Stimulated activated CD4-positive, alpha-beta T cell treated with anti-CD3 and anti-CD28 coated beads, Interleukin-2, amount 100 ng/mL, for 24 hours (primary cell): ENCODE measurements at regions not wholly inside any gene's neighbourhood (a gene's known extent, or its start where the extent isn't known, plus 50 kb on each side); places are given as distances from the start of the nearest gene placed in this dataset.
"Not testable (repeated sequence)": the region's sequence is repeated elsewhere in the genome, so short reads cannot be mapped to it uniquely, and the experiment has no call there.

Experiments used
- DNase-seq, 2 donors: peaks; one replicate each; pipeline ENCODE4 v3.0.0-alpha.2; 2020

DNA sequence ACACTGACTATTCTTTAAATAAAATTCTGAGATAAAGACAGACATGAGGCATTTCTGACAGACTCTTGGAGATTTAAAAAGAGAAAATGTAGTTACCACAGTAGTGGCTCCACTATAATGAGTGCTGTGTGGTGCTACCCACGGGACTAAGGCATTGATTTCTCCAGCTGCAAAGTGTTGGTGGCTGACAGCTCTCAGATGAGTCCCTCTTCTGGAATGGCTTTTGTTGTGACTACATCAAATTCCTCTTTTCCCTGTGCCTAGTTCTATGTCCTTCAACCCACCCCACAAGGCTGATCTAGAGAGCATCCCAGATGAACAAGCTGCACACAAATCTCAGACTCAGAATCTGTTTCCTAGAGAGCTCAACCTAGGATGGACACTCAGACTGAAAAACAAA, 884.8 kb upstream of the ZEB2 start:
- no peak for DNase-seq

DNA sequence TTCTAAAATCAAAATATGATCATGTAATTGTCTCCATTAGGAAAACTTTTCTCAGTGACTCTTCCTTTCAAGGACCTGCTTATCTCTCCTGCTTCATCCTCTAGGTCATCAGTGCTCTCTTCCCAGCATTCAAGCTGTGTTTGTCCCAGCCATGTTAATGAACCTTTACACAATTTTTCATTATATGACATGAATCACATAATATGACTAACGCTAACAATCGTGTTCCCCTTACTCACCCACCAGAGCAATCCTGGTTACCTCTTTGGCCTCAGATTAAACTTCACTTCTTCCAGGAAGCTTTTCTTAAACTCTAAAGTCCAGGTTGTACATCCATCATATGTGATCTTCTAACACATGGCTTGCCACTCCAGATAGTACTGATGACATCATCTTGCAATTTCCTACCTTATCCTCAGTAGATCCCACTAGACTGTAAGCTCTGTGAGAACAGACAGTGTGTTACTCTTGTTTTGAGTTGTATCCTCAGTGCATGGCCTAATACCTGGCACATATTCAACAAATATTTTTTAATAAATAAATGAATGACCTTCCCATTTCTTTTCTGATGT, 882.9 kb upstream of the ZEB2 start:
- DNase-seq: no peak

DNA sequence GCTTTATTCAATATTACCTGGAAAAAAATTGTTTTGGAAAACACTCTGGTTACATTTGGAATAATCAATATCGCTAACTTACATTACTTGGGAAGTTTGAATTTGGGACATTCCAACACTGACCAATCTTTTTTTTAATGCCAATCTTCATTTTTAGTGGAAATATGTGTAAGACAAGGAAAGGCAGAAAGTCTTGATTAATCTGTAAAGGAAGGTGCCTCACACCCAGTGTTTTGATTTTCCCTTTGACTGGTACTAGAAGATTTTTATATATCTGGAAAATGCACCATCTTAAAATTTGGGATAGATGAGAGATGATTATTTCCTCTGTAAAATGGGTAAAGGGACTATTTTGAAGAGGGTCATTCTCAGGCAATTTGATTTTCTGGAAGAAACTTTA, 879.2 kb upstream of the ZEB2 start:
- DNase-seq: no peak

DNA sequence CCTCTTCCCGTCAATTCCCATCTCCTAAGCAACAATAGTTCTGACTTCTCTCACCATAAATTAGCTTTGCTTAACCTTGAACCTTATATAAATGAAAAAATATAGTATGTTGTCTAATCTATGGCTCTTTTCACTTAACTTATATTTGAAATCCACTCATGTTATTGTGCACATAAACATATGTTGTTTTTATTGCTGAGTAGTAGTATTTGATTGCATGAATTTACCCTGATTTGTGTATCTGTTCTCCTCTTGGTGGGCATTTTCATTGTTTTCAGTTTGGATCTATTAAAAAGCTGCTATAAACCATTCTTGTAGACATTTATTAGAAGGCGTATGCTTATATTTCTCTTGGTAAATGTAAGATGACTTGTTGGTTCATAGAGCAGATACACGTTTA, 874.3 kb upstream of the ZEB2 start:
- DNase-seq: no peak

DNA sequence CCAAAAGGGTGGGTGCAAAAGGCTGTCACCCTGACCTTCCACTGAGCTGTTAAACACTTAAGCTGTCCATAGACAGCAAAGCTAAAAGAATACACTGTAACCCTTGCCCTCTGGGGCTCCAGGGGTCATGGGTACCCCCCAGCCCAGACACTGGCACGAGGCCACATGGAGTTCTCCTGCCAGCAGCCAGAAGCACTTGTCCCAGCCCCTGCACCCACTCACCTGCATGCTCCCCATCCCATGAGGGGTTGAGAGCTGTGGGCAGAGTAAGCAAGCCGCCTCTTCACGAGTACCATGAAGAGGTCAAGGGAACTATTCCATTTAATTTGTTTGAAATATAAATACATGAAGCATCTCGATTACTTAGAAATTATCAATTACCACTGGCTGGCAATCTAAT, 867.1 kb upstream of the ZEB2 start:
- DNase-seq: no peak

DNA sequence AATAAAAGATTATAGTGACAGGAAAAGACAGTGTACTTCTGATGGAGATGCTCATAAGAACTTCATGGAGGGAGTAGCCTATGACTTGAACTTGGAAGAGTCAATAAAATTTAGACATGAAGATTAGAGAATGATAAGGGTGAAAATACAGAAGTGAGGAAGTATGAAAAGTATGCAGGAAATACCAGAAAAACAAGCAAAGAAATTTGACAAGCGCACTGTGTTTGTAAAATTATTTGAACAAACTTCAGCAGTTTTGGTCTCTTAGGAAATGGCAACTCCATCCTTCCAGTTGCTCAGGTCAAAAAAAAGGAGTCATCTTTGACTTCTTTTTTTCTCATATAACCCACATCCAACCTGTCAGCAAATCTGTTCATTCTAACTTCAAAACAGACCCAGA, 864.0 kb upstream of the ZEB2 start:
- no peak for DNase-seq

DNA sequence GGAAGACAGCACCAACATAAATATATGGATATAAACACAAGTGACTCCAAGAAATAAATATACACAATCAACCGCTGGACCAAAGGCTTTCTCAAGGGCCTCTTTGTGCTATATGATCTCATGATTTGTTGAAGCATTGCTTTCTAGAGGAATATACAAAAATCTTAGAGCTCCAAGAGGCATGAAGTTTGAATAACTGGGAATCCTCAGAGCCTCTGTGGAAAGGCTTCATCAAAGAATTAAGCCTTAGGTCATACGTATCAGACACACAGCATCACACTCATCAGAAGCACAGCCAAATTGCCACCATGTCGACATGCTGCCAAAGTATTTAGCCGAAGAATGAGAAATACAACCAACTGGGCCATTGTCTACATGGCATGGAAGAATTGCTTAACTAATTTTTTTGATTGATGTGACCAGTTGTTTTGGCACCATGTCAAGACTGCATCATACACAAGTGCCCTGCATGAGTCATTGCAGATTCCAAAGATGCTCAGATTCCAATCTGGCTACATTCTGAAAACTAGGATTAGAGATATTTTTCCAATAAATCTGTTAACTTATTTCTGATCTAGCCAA, 860.6 kb upstream of the ZEB2 start:
- no peak for DNase-seq

DNA sequence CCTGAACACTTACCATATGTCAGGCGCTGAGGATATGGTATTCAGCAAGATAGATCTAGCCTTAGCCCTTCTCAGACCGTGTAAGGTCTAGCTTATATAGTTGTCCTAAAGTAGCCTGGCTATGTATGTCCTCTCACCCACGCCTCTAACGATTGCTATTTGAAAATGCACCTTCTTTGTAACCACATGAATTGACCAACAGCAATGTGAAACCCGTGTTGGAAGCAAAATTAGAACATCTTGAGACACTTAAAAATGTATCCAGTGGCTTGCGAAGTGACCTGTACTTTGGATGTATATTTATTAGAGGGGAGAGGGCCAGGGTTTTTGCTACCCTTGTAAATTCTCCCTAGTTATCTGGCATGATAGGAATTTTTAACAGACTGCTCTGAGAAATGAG, 860.0 kb upstream of the ZEB2 start:
- DNase-seq: no peak

DNA sequence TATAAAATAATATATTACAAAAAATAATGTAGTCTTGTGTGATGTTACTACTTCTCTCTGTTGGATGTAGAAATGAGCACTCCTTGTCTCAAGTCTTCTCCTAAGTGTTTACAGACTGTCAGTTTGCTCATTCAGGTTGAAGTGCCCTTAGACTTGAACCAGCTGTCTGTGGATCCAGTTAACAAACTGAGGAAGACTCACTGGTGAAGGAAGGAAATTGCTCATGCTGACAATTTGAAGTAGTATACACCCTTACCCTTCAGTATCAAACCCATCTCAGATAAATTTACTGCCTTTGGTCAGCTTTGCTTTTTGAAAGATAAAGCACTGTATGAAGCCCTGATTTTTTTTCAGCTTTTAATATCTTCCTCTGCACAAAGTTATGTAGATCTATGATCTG, 854.2 kb upstream of the ZEB2 start:
- DNase-seq: no peak

DNA sequence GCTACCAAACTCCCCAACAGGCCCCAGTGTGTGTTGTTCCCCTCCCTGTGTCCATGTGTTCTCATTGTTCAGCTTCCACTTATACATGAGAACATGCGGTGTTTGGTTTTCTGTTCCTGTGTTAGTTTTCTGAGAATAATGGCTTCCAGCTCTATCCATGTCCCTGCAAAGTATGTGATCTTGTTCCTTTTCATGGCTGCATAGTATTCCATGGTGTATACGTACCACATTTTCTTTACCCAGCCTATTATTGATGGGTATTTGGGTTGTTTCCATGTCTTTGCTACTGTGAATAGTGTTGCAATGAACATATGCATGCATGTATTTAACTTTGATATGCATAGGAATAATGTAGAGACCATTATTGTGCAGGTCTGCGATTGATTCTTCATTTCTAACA, 847.4 kb upstream of the ZEB2 start:
- not testable (repeated sequence) for DNase-seq

DNA sequence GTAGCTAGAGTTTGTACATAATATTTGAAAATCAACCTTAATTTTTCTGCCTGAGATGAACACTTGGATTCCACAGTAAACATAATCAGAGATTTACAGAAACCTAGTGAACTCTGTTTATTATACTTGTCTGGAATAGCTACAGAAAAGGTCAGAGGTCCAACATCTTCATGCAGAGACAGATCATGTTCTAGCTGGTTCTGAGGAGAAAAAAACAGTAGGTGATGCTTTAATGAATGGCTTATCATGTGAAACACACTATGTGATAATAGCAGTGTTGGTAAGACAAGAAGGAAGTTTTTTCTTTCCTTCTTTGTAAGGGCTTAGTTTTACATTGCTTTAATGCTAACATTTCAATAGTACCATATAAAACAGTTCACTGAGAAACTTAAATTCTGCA, 846.4 kb upstream of the ZEB2 start:
- no peak for DNase-seq

DNA sequence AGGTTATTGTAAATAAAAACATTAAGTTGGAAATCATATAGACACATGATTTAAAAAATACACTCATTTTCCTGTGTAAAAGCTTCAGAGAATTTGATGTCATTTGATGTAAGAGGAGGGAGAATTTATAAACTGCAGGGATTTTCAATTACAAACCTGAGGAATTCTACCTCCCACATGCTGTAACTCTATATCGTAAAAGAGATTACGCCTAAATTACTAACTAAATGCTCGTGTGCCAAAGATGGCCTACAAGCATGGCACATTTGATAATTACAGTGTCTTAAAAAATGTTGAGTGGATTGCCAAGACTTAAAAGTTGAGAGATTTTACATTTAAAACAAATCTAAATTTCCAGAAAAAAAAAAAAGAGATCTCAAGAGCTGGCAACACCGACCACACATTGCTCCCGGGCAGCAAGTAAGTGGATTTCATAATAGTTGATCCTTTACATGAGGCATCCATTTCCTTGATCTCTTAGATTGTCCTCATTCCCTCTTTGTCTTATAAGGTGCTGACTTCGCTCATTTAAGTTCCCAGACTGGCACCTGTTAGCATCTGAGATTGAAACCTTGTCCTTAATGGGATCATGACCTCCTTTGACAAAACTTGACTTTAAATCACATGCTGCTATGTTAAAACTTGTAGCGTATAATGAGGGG, 840.3 kb upstream of the ZEB2 start:
- no peak for DNase-seq

DNA sequence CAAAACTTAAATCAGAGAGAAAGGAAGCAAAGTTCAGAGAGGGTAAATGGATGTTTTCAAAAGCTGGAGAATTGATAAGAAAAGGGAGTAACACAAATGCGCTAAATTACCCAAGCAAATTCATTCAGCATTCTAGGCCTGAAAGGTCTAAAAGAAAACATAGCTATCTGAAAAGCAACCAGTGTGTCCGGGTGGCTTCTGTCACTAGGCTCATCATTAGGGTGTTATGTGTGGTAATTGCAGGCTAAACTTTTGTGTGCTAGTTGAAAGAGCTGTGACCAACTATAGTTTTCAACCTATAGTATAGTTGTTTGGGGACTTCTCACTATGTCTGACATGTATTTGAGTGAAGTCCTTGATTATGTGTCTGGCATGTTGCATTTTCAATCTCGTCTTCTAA, 839.6 kb upstream of the ZEB2 start:
- no peak for DNase-seq

DNA sequence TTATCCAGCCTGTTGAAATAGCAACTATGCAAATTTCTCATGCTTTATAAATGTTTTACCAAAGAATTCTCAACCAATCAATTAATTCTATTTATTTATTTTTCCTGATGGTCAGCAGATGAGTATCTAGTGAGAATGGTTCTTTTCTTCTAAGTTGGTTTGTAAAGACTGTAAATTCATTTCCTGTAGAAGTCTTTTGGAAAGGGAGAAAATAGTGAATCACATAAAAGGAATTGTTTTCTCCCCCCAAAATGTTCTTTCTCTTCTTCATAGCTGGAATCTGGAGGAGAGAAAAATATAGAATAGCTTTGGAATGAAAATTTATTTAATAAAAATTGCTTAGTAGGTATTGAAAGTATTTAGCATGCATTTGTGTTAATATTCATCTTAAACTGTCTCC, 836.1 kb upstream of the ZEB2 start:
- DNase-seq: no peak

DNA sequence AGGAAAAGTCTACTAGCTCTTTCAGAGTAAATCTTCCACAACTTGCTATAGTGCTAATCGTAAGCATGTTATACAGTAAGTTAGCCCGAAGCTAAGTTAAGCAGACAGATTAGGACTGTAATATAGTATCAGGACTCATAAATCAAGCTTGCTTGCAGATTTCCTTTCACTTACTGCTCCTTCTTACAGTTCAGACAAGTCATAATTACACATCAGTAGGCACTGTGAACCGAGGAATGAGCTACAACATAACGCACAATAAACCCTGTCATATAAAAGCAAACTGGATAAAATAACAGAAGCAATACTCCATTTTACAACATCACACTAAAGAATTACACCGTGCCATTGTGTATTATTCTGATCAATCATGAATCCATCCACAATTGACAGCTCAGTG, 832.6 kb upstream of the ZEB2 start:
- DNase-seq: no peak

DNA sequence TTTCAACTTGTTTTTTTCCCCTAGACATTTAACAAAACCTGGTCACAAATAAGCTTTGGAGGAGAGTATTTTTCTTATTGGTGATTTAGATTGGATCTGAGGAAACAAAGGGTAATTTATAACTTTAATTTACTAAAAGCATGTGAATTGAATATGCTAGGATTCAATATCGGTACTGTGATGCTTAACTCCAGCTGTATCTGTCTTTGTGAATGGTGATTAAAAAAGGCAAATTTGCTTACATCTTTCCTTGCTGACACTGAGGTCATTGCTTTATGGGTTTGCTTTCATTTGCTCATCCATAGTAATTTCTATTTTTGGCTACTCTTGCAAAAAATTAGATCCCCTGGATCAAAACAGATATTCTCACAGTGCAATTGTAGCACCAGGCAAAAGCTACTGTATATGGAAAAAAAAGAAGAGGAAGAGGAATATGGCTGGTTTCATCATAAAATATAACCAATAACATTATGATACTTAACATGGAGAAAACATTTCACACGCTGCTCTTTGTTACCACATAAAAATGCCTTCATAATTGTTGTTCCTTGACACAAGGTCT, 832.0 kb upstream of the ZEB2 start:
- DNase-seq: no peak

DNA sequence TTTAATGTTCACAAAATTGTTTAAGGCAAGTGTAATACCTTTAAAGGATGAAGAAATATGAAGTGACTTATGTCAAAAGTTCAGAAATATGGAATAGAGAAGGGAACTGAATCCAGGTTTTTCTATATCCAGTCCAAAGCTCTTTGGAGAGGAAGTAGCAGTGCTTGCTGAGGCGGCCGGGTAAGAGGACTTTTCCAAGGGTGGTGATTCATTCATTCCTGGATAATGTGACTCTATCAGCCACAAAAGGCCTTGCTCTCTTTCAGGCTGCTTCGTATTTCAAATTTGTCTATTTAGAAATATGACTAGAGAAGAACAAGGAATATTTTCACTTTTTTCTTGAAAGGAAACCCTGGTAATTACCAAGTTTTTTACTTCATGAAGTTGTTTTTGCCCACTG, 830.1 kb upstream of the ZEB2 start:
- DNase-seq: no peak

DNA sequence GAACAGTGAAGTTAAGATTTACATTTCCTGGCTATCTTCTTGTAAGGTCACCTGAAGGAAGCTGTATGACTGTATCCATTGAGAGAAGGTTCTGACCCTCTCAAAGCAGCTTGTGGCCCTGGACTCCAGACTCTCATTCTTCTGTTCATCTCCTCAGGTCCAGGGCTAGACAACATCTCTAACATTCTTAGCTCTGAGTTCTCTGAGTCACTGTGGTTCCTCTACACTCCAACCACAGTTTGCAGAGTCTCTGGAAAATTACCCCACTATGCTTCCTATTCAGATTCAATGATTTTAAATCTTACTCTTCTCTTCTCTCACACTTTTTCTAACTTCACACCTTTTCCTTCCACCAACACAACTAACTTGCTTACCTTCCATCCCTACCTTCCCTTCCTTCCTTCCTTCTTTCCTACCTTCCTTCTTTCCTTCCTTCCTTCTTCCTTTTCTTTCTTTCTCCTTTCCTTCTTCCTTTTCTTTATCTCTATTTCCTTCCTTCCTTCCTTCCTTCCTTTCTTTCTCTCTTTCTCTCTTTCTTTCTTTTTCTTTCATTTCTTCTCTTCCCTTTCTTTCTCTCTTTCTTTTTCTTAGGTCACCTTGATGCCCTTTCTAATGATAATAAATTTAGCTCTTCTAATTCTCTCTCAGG, 824.3 kb upstream of the ZEB2 start:
- no peak for DNase-seq

DNA sequence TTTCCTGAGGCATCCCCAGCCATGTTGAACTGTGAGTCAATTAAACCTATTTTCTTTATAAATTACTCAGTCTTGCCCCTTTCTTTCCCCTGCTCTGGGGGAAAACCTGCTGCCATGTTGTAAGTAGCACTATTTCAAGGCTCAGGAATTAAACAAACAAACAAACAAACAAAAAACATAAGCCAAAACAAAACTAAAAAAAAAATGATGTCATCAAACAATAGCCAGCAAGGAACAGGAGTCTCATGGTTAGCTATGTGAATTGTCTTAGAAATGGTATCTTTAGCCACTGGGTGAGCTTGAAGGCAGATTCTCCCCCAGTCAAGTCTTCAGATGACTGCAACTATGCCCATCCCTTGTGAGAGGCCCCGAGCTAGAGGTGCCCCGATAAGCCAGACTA, 823.4 kb upstream of the ZEB2 start:
- no peak for DNase-seq

DNA sequence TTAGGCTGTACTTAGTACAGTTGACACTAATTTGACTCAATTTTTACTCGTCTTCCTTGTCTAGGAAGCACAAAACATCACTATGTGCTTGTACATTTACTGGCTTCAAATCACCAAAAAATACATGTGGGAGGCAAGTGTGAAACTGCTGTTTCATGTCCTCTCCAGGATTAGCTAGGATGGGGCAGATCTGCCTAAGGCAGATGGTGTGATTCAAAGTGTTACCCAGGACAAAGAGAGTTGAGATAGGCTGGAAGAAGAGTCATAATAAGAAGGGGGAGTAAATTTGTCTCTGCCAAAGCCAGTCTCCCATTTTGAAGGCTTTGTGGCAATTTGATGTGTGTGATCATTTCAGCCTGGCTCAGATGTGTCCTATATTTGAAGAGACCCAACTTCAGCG, 821.6 kb upstream of the ZEB2 start:
- DNase-seq: no peak

DNA sequence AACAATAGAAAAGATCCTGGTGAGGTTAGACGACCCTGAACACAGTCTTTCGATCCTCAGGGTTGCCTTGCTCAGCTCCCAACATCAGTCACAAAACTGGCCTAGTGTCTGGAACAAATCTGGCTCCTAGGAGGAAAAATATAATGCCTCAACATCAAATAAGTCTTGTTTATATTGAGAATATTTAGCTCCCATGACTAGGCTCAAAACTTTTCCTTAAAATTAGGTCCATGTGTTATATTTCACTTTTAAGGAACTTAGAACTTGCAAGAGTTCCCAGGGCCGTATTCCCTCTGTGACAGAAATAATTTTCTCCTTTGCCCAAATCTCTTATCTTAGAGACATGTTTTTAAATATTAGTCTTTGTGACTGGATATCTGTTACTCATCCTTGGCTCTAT, 819.7 kb upstream of the ZEB2 start:
- no peak for DNase-seq

DNA sequence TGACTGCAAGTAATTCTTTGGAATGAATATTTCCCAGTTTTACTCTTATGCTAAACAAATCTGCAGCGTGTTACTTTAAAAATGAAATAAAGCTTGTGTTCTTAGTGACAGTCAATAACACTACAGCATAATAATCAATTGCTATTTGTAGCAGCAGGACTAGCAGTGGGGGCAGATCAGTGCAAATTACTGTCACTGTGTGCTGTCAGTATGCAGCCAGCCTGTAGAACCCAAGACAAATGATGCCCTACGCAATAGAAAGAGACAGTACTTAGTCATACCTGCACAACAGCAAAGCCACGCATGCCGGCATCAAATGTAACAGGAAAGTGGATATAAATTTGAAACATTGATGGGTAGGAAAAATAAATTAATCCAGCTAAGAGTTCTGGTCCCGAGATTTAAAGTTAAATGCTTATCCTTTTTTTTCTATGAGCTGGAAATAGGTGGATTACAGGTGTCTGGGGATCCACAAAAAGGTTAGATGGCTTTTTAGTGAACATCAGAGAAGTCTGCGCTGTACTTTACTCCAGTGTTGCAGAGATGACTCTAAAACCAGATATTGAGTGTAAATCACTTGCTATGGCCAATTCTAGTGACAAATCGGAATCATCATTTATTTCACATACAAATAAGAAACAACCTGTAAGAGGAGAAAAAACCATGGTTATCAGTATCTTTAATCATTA, 812.4 kb upstream of the ZEB2 start:
- DNase-seq: no peak

DNA sequence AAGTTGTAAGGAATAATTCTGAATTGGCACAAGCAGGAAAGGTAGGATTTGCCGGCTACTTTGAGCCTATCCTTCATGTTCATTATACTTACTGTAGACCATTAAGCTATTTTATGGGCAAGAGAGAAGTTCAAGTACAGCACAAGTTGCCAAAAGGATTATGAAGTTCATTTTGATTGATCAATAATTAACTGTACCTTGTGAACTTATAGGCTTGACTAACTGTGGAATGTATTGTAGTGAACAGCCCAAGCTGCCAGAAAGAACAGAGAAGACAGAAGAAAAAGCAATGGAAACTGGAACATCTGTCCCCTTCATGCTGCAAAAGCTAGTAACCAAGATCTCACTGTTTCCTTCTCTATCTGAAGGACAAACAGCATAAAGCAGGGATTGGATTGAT, 810.1 kb upstream of the ZEB2 start:
- no peak for DNase-seq

DNA sequence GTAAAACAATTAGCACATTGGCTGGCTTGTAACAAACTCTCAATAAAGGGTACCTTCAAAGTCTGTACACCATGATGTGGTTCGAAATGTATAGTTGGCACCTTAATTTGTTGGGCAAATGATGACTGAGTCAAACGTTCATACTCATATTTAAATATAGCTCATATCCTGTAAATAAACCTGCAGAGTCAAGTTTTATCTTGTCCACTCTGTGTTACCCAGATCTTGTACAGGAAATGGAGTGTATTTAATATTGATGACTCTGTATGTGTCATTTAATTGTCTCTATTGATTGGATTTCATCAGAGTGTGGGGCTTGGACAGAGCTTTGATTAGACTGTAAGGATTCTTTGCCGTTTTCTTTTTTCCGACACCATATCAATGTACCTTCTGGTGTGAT, 805.6 kb upstream of the ZEB2 start:
- DNase-seq: no peak
